Astrocyte (in vitro differentiated cells and primary cell): ENCODE measurements at regions not wholly inside any gene's neighbourhood (a gene's known extent, or its start where the extent isn't known, plus 50 kb on each side); places are given as distances from the start of the nearest gene placed in this dataset.

Experiments
- DNase-seq: peaks from one replicate; pipeline ENCODE4 v3.0.0-alpha.2; 2010; ENCODE audit warnings: low read depth
- FAIRE-seq: peaks from 2 replicates; lab custom pipeline; 2011; peaks lifted over from hg19 to GRCh38; lab: Jason Lieb, UNC
- H2AFZ ChIP-seq: 2 replicates; pipeline ENCODE4 v1.6.0; 2012; ENCODE audit warnings: low read depth, low read length, inconsistent platforms
- H3K27ac ChIP-seq: 2 replicates; pipeline ENCODE4 v1.5.1; 2011; ENCODE audit warnings: low read depth, low read length, inconsistent platforms
- H3K27me3 ChIP-seq: 2 replicates; pipeline ENCODE4 v1.6.0; 2011; ENCODE audit warnings: low read length, inconsistent platforms; ENCODE audit not compliant: insufficient read depth
- H3K36me3 ChIP-seq: 2 replicates; pipeline ENCODE4 v1.5.1; 2011; ENCODE audit warnings: low read length, inconsistent platforms; ENCODE audit not compliant: insufficient read depth
- H3K4me1 ChIP-seq: 2 replicates; pipeline ENCODE4 v1.5.1; 2011; ENCODE audit warnings: low read length, inconsistent platforms; ENCODE audit not compliant: insufficient read depth
- H3K4me2 ChIP-seq: 2 replicates; pipeline ENCODE4 v1.6.0; 2012; ENCODE audit warnings: low read length, inconsistent platforms
- H3K4me3 ChIP-seq: 2 replicates; pipeline ENCODE4 v1.5.1; 2011; ENCODE audit warnings: low read depth, mild to moderate bottlenecking, low read length, inconsistent platforms; ENCODE audit not compliant: insufficient read depth
- H3K79me2 ChIP-seq: 2 replicates; pipeline ENCODE4 v1.6.0; 2012; ENCODE audit warnings: mild to moderate bottlenecking, low read length, inconsistent platforms; ENCODE audit not compliant: insufficient read depth
- H3K9ac ChIP-seq: 2 replicates; pipeline ENCODE4 v1.6.0; 2012; ENCODE audit warnings: mild to moderate bottlenecking, low read length, inconsistent platforms
- H3K9me3 ChIP-seq: 2 replicates; pipeline ENCODE4 v1.5.1; 2012; ENCODE audit warnings: low read depth, mild to moderate bottlenecking, low read length, inconsistent platforms; ENCODE audit not compliant: insufficient read depth
- H4K20me1 ChIP-seq: 2 replicates; pipeline ENCODE4 v1.6.0; 2012; ENCODE audit warnings: low read length, inconsistent platforms; ENCODE audit not compliant: insufficient read depth
- H3K27ac Mint-ChIP-seq: one replicate; pipeline ENCODE4 v1.8.0; 2021; ENCODE audit warnings: mild to moderate bottlenecking, mixed read lengths; ENCODE audit not compliant: unreplicated experiment
- H3K27me3 Mint-ChIP-seq: one replicate; pipeline ENCODE4 v1.8.0; 2021; ENCODE audit warnings: low read depth, mixed read lengths; ENCODE audit not compliant: unreplicated experiment
- H3K36me3 Mint-ChIP-seq: one replicate; pipeline ENCODE4 v1.8.0; 2021; ENCODE audit warnings: low read depth, mixed read lengths; ENCODE audit not compliant: unreplicated experiment
- H3K4me1 Mint-ChIP-seq: one replicate; pipeline ENCODE4 v1.8.0; 2021; ENCODE audit warnings: low read depth, mixed read lengths; ENCODE audit not compliant: unreplicated experiment
- H3K4me3 Mint-ChIP-seq: one replicate; pipeline ENCODE4 v1.8.0; 2021; ENCODE audit warnings: mild to moderate bottlenecking, moderate library complexity, mixed read lengths; ENCODE audit not compliant: unreplicated experiment
- H3K9me3 Mint-ChIP-seq: one replicate; pipeline ENCODE4 v1.8.0; 2021; ENCODE audit warnings: mild to moderate bottlenecking, mixed read lengths; ENCODE audit not compliant: unreplicated experiment
- EZH2 ChIP-seq: IDR thresholded peaks from 2 replicates; pipeline ENCODE4 v1.6.1; 2012; ENCODE audit warnings: mild to moderate bottlenecking, low read length, inconsistent platforms; ENCODE audit not compliant: insufficient read depth
- TF ChIP-seq, protein P1 (sequence below): IDR thresholded peaks from 2 replicates; pipeline ENCODE4 v1.5.1; 2011; ENCODE audit warnings: low read depth, mild to moderate bottlenecking, inconsistent platforms, low read length, moderate library complexity; ENCODE audit not compliant: insufficient read depth

DNA sequence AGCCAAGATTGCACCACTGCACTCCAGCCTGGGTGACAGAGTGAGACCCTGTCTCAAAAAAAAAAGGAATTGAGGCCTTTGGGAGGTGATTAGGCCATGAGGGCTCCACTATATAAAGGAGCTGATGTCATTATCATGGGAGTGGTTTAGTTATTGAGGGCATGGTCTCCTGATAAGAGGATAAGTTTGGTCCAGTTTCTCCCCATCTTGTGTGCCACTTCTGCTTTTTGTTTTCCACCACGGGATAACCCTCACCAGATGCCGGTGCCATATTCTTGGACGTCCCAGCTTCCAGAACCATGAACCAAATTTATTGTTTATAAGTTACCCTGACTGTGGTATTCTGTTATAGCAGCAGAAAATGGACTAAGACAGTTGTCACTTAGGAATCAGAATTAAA lies 125.8 kb downstream of the C1D start:
- H3K9ac ChIP-seq = no peak overlapping the region

DNA sequence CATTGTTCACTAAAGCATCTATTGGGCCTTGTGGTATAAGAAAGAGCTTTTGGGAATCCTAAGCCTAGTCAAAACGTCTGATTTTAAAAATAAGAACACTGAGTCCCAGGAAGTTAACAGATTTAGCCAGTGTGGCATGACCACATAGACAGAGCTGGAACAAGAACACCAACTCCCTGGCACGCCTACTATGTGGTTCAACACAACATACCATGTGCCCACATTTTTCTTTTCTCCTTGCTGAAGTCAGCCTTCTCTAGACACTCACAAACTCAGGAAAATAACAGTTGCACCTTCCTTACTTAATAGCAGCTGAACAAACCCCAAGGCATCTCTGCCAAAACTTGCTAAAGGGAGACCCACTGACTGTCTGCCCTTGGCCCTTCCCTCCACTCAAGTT lies 124.8 kb downstream of the C1D start:
- DNase-seq (no peak), FAIRE-seq (no peak)
- Mint-ChIP-seq H3K4me1 (peaks cover 3% of the 10 kb centered on the region), H3K27ac (no peak overlapping the region), H3K4me3 (no peak overlapping the region), H3K36me3 (no peaks in the 10 kb centered on the region), H3K9me3 (peaks cover 15% of the 10 kb centered on the region), H3K27me3 (no peaks in the 10 kb centered on the region)
- no peak overlapping the region for H3K9ac ChIP-seq
- H4K20me1 ChIP-seq = no peaks in the 10 kb centered on the region
- no peaks in the 10 kb centered on the region for H3K27me3 ChIP-seq
- TF ChIP-seq, protein P1, sequence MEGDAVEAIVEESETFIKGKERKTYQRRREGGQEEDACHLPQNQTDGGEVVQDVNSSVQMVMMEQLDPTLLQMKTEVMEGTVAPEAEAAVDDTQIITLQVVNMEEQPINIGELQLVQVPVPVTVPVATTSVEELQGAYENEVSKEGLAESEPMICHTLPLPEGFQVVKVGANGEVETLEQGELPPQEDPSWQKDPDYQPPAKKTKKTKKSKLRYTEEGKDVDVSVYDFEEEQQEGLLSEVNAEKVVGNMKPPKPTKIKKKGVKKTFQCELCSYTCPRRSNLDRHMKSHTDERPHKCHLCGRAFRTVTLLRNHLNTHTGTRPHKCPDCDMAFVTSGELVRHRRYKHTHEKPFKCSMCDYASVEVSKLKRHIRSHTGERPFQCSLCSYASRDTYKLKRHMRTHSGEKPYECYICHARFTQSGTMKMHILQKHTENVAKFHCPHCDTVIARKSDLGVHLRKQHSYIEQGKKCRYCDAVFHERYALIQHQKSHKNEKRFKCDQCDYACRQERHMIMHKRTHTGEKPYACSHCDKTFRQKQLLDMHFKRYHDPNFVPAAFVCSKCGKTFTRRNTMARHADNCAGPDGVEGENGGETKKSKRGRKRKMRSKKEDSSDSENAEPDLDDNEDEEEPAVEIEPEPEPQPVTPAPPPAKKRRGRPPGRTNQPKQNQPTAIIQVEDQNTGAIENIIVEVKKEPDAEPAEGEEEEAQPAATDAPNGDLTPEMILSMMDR = no peak
- no peak for TF ChIP-seq EZH2
- H3K27ac ChIP-seq = no peak overlapping the region
- no peak overlapping the region for H3K4me2 ChIP-seq
- H3K4me1 ChIP-seq = no peaks in the 10 kb centered on the region
- H3K9me3 ChIP-seq = no peaks in the 10 kb centered on the region
- no peaks in the 10 kb centered on the region for H3K36me3 ChIP-seq
- no peaks in the 10 kb centered on the region for H3K79me2 ChIP-seq
- no peak overlapping the region for H2AFZ ChIP-seq
- no peak overlapping the region for H3K4me3 ChIP-seq

More for the DNA sequence above, 125.8 kb downstream of the C1D start:
- Mint-ChIP-seq H3K27ac (no peak overlapping the region), H3K4me1 (peaks cover 3% of the 10 kb centered on the region), H3K36me3 (no peaks in the 10 kb centered on the region), H3K4me3 (no peak overlapping the region), H3K27me3 (no peaks in the 10 kb centered on the region), H3K9me3 (peaks cover 11% of the 10 kb centered on the region)
- Histone ChIP-seq H3K9me3 (no peaks in the 10 kb centered on the region), H2AFZ (no peak overlapping the region), H3K79me2 (no peaks in the 10 kb centered on the region), H3K4me2 (no peak overlapping the region), H3K4me3 (no peak overlapping the region), H4K20me1 (no peaks in the 10 kb centered on the region), H3K36me3 (no peaks in the 10 kb centered on the region), H3K27ac (no peak overlapping the region), H3K4me1 (no peaks in the 10 kb centered on the region), H3K27me3 (no peaks in the 10 kb centered on the region)
- FAIRE-seq (no peak), DNase-seq (no peak)
- TF ChIP-seq, protein P1 = no peak
- no peak for TF ChIP-seq EZH2

GRCh38 chr2:67945056-67945455 lies 117.7 kb downstream of the C1D start:
- Mint-ChIP-seq H3K27me3 (no peaks in the 10 kb centered on the region), H3K9me3 (peaks cover 8% of the 10 kb centered on the region), H3K4me1 (peaks cover 2% of the 10 kb centered on the region), H3K27ac (no peak overlapping the region), H3K4me3 (no peak overlapping the region), H3K36me3 (no peaks in the 10 kb centered on the region)
- Histone ChIP-seq H3K9ac (no peak overlapping the region), H3K9me3 (no peaks in the 10 kb centered on the region), H3K4me2 (no peak overlapping the region), H4K20me1 (no peaks in the 10 kb centered on the region), H3K4me1 (peaks cover 4% of the 10 kb centered on the region), H3K36me3 (no peaks in the 10 kb centered on the region), H2AFZ (no peak overlapping the region), H3K4me3 (no peak overlapping the region), H3K79me2 (no peaks in the 10 kb centered on the region), H3K27ac (no peak overlapping the region), H3K27me3 (no peaks in the 10 kb centered on the region)
- TF ChIP-seq, protein P1 = no peak
- TF ChIP-seq EZH2 = no peak
- no peak for DNase-seq
- no peak for FAIRE-seq
